GM12878 (cell line): ENCODE measurements at regions not wholly inside any gene's neighbourhood (a gene's known extent, or its start where the extent isn't known, plus 50 kb on each side); places are given as distances from the start of the nearest gene placed in this dataset.

Source experiments
- ATAC-seq: fragments of 200-7000 bp; cut with Tn5 transposase; 3 replicates; pipeline ENCODE4 v1.9.1; 2020; ENCODE audit warnings: mild to moderate bottlenecking, moderate library complexity
- BruUV-seq: library from RNA; stranded (reverse); fragments of 400-500 nt; replicated peaks from 2 replicates; lab custom pipeline; 2021; lab: Mats Ljungman, UMichigan
- CTCF ChIA-PET: fragments of 300-600 bp; sonication (Branson Sonifier 250); formaldehyde crosslinking; extraction: SDS; loops from one replicate; lab custom pipeline; 2021; ENCODE audit warnings: inconsistent platforms; lab: Yijun Ruan, JAX
- POLR2A ChIA-PET: fragments of 350-600 bp; formaldehyde crosslinking; extraction: SDS; loops from one replicate; lab custom pipeline; 2021; ENCODE audit warnings: inconsistent platforms; lab: Charles Lee
- RAD21 ChIA-PET: fragments of 300-600 bp; sonication (Branson Sonifier 250); formaldehyde crosslinking; loops from one replicate; lab custom pipeline; 2023; ENCODE audit warnings: antibody characterized with exemption; ENCODE audit not compliant: unreplicated experiment; lab: Charles Lee
- SMC1A ChIA-PET: fragments of 300-600 bp; sonication (Branson Sonifier 250); formaldehyde crosslinking; loops from one replicate; lab custom pipeline; 2023; ENCODE audit not compliant: unreplicated experiment, uncharacterized antibody; lab: Charles Lee
- DNase-seq: peaks from one replicate; pipeline ENCODE4 v3.0.0-alpha.2; 2011; ENCODE audit warnings: low read depth, low spot score
- FAIRE-seq: peaks from 3 replicates; lab custom pipeline; 2011; peaks lifted over from hg19 to GRCh38; lab: Jason Lieb, UNC
- H2AFZ ChIP-seq: 2 replicates; pipeline ENCODE4 v1.6.0; 2011; ENCODE audit warnings: low read depth, low read length, control low read depth; ENCODE audit not compliant: control insufficient read depth
- H3K27ac ChIP-seq: 2 replicates; pipeline ENCODE4 v1.5.1; 2011; ENCODE audit warnings: control low read depth; ENCODE audit not compliant: control insufficient read depth, insufficient read depth
- H3K27me3 ChIP-seq, 2 experiments: replicated peaks in 1 of 2; 2 replicates each; pipeline versions ENCODE4 v1.6.0 to v1.6.1; 2011; ENCODE audit warnings: low read length in 1 of 2; ENCODE audit not compliant: control insufficient read depth in 2 of 2, insufficient read depth in 2 of 2
- H3K36me3 ChIP-seq, 2 experiments: 2 replicates each; pipeline ENCODE4 v1.5.1; 2011; ENCODE audit warnings: low read length in 1 of 2; ENCODE audit not compliant: control insufficient read depth in 2 of 2, insufficient read depth in 2 of 2
- H3K4me1 ChIP-seq: 2 replicates; pipeline ENCODE4 v1.6.1; 2011; ENCODE audit warnings: mild to moderate bottlenecking, low read length, moderate library complexity, mixed read lengths; ENCODE audit not compliant: control insufficient read depth, insufficient read depth
- H3K4me2 ChIP-seq: 2 replicates; pipeline ENCODE4 v1.6.0; 2011; ENCODE audit warnings: control low read depth; ENCODE audit not compliant: control insufficient read depth, insufficient read depth
- H3K4me3 ChIP-seq: fragments of 200-600 bp; sonication (generic); 2 replicates; pipeline ENCODE4 v1.5.1; 2016
- H3K79me2 ChIP-seq: 2 replicates; pipeline ENCODE4 v1.6.0; 2011; ENCODE audit warnings: low read length; ENCODE audit not compliant: control insufficient read depth, insufficient read depth
- H3K9ac ChIP-seq: 2 replicates; pipeline ENCODE4 v1.8.0; 2011; ENCODE audit warnings: low read length, control low read depth, mixed read lengths; ENCODE audit not compliant: control insufficient read depth, insufficient read depth
- H3K9me3 ChIP-seq: replicated peaks from 3 replicates; pipeline ENCODE4 v1.5.1; 2011; ENCODE audit warnings: mild to moderate bottlenecking, low read length; ENCODE audit not compliant: control insufficient read depth, insufficient read depth
- H4K20me1 ChIP-seq: 2 replicates; pipeline ENCODE4 v1.6.0; 2011; ENCODE audit not compliant: control insufficient read depth, insufficient read depth
- ASH2L ChIP-seq: fragments of 300-600, 200-600 bp; sonication (generic); IDR thresholded peaks from 2 replicates; pipeline ENCODE4 v1.6.1; 2017; ENCODE audit warnings: low read depth, mild to moderate bottlenecking, borderline replicate concordance
- CBX5 ChIP-seq: sonication (generic); IDR thresholded peaks from 2 replicates; pipeline ENCODE4 v1.6.1; 2016; ENCODE audit warnings: low read depth, moderate library complexity, mild to moderate bottlenecking, inconsistent platforms
- EGR1 ChIP-seq, 2 experiments: IDR thresholded peaks; 1 replicate in 1 of 2; 2 replicates in 1 of 2; pipeline ENCODE4 v1.6.1; 2011 to 2012; ENCODE audit warnings: low read depth in 2 of 2, low read length in 2 of 2, borderline replicate concordance in 1 of 2, mild to moderate bottlenecking in 1 of 2, moderate library complexity in 1 of 2
- HDGF ChIP-seq: fragments of 450-650 bp; IDR thresholded peaks from 2 replicates; pipeline ENCODE4 v1.6.1; 2016; ENCODE audit warnings: antibody characterized with exemption
- IRF5 ChIP-seq: fragments of 450-650 bp; IDR thresholded peaks from 2 replicates; pipeline ENCODE4 v1.6.1; 2017; ENCODE audit warnings: borderline replicate concordance
- MEF2B ChIP-seq: fragments of 450-650 bp; IDR thresholded peaks from 2 replicates; pipeline ENCODE4 v1.6.1; 2018; ENCODE audit warnings: mild to moderate bottlenecking, moderate library complexity; ENCODE audit not compliant: partially characterized antibody, poor library complexity, severe bottlenecking
- NFYB ChIP-seq: IDR thresholded peaks from 2 replicates; pipeline ENCODE4 v1.6.1; 2011; ENCODE audit warnings: low read depth, mild to moderate bottlenecking, low read length, improper control_type of control experiment, moderate library complexity; ENCODE audit not compliant: insufficient read depth
- RFX5 ChIP-seq: IDR thresholded peaks from 2 replicates; pipeline ENCODE4 v1.6.1; 2011; ENCODE audit warnings: low read depth, low read length, improper control_type of control experiment
- SREBF1 ChIP-seq: IDR thresholded peaks from 2 replicates; pipeline ENCODE4 v1.6.1; 2012; ENCODE audit warnings: mild to moderate bottlenecking, low read length
- TBL1XR1 ChIP-seq: IDR thresholded peaks from 2 replicates; pipeline ENCODE4 v1.6.1; 2012; ENCODE audit warnings: low read depth, low read length, improper control_type of control experiment
- ZBTB4 ChIP-seq: fragments of 450-650 bp; formaldehyde crosslinking; IDR thresholded peaks from 2 replicates; pipeline ENCODE4 v1.4.0; 2022; ENCODE audit warnings: mild to moderate bottlenecking, moderate library complexity
- ZZZ3 ChIP-seq: IDR thresholded peaks from 2 replicates; pipeline ENCODE4 v1.6.1; 2011; ENCODE audit warnings: low read depth; ENCODE audit not compliant: control insufficient read depth, insufficient read length
- WGBS: methylation state at CpG from one replicate; pipeline ENCODE4 v1.1.6; 2016; ENCODE audit warnings: low lambda C conversion rate; ENCODE audit not compliant: insufficient replicate concordance, insufficient coverage; ENCODE audit errors: missing lambda C conversion rate; 5-methylcytosine and 5-hydroxymethylcytosine counted together
- in situ Hi-C: fragments of 300-500 bp; cut with MboI; formaldehyde crosslinking; loops from 9 replicates; pipeline ENCODE4 v1.14.3; 2018; ENCODE audit warnings: mixed read lengths
- intact Hi-C: fragments of 100-400 bp; cut with micrococcal nuclease; formaldehyde crosslinking; loops from one replicate; pipeline ENCODE4 v1.14.2; 2022; ENCODE audit not compliant: unreplicated experiment
- TF ChIP-seq, protein P1 (sequence below): fragments of 450-650 bp; IDR thresholded peaks from 2 replicates; pipeline ENCODE4 v1.6.1; 2018; ENCODE audit warnings: mild to moderate bottlenecking, low read depth, moderate library complexity; ENCODE audit not compliant: partially characterized antibody
- TF ChIP-seq, protein P2 (sequence below), 3 experiments: IDR thresholded peaks in 2 of 3; conservative IDR thresholded peaks in 1 of 3; 2 replicates each; pipeline ENCODE4 v1.5.1; 2011; ENCODE audit warnings: low read depth in 3 of 3, low read length in 3 of 3, mild to moderate bottlenecking in 3 of 3, control low read depth in 2 of 3, moderate library complexity in 2 of 3, inconsistent platforms in 1 of 3, mixed read lengths in 1 of 3; ENCODE audit not compliant: control insufficient read depth in 2 of 3, insufficient read depth in 1 of 3; ENCODE audit errors: extremely low read depth in 1 of 3

GRCh38 chr15:96407482-96407881 lies 77.0 kb downstream of the NR2F2 start (continued):
- TF ChIP-seq, protein P1, sequence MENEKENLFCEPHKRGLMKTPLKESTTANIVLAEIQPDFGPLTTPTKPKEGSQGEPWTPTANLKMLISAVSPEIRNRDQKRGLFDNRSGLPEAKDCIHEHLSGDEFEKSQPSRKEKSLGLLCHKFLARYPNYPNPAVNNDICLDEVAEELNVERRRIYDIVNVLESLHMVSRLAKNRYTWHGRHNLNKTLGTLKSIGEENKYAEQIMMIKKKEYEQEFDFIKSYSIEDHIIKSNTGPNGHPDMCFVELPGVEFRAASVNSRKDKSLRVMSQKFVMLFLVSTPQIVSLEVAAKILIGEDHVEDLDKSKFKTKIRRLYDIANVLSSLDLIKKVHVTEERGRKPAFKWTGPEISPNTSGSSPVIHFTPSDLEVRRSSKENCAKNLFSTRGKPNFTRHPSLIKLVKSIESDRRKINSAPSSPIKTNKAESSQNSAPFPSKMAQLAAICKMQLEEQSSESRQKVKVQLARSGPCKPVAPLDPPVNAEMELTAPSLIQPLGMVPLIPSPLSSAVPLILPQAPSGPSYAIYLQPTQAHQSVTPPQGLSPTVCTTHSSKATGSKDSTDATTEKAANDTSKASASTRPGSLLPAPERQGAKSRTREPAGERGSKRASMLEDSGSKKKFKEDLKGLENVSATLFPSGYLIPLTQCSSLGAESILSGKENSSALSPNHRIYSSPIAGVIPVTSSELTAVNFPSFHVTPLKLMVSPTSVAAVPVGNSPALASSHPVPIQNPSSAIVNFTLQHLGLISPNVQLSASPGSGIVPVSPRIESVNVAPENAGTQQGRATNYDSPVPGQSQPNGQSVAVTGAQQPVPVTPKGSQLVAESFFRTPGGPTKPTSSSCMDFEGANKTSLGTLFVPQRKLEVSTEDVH: no peak
- no peak for TF ChIP-seq NFYB
- no peak for TF ChIP-seq MEF2B
- TF ChIP-seq, protein P2, sequence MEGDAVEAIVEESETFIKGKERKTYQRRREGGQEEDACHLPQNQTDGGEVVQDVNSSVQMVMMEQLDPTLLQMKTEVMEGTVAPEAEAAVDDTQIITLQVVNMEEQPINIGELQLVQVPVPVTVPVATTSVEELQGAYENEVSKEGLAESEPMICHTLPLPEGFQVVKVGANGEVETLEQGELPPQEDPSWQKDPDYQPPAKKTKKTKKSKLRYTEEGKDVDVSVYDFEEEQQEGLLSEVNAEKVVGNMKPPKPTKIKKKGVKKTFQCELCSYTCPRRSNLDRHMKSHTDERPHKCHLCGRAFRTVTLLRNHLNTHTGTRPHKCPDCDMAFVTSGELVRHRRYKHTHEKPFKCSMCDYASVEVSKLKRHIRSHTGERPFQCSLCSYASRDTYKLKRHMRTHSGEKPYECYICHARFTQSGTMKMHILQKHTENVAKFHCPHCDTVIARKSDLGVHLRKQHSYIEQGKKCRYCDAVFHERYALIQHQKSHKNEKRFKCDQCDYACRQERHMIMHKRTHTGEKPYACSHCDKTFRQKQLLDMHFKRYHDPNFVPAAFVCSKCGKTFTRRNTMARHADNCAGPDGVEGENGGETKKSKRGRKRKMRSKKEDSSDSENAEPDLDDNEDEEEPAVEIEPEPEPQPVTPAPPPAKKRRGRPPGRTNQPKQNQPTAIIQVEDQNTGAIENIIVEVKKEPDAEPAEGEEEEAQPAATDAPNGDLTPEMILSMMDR (IDR thresholded peaks at IDR 0.05 in 2 of 3, conservative IDR thresholded peaks at IDR 0.05 in 1 of 3; ENCODE audit: control insufficient read depth in 2 of 3, extremely low read depth in 1 of 3, insufficient read depth in 1 of 3, low read depth in 3 of 3, low read length in 3 of 3): no peak
- no peak for TF ChIP-seq HDGF

- no peak for DNase-seq
- Histone ChIP-seq H3K27ac (no peak overlapping the region), H4K20me1 (no peaks in the 10 kb centered on the region), H3K4me3 (no peak overlapping the region), H3K4me2 (no peak overlapping the region), H2AFZ (no peak overlapping the region), H3K27me3 (peaks cover 2% of the 10 kb centered on the region in 2 experiments), H3K4me1 (no peaks in the 10 kb centered on the region), H3K36me3 (no peaks in the 10 kb centered on the region), H3K9me3 (no peaks in the 10 kb centered on the region; the same call in 2 of the 3 replicates), H3K9ac (no peak overlapping the region), H3K79me2 (no peaks in the 10 kb centered on the region)
- no TSS peak for BruUV-seq
- RAD21 ChIA-PET: no interaction called here
- no peak for ATAC-seq
- TF ChIP-seq SREBF1 (no peak), ZBTB4 (no peak), ZZZ3 (no peak), IRF5 (no peak), EGR1 (IDR thresholded peaks at IDR 0.05; ENCODE audit: borderline replicate concordance in 1 of 2, low read depth in 2 of 2, low read length in 2 of 2) (no peak), ASH2L (no peak), CBX5 (no peak), TBL1XR1 (no peak), RFX5 (no peak)
- WGBS: 23% methylated on average over 20 of the region's 20 CpGs
- SMC1A ChIA-PET: no interaction called here
- in situ Hi-C loops (no loop called here), intact Hi-C loops (no loop called here)
- CTCF ChIA-PET: no interaction called here
- FAIRE-seq: no peak
- POLR2A ChIA-PET: no interaction called here
Measured at GRCh38 chr15:96408591-96409183, 78.2 kb downstream of the NR2F2 start.
